Muscle of arm (tissue), 1 donor: ENCODE measurements at regions not wholly inside any gene's neighbourhood (a gene's known extent, or its start where the extent isn't known, plus 50 kb on each side); places are given as distances from the start of the nearest gene placed in this dataset.

Experiments used
- DNase-seq: peaks from one replicate; pipeline ENCODE4 v3.0.0-alpha.2; 2013

GRCh38 chr22:22802339-22802970 lies 85.2 kb upstream of the IGLL5 start:
- DNase-seq, result no peak

GRCh38 chr22:22803285-22803853 lies 84.2 kb upstream of the IGLL5 start:
- no peak for DNase-seq

GRCh38 chr22:22810018-22810427 lies 77.6 kb upstream of the IGLL5 start:
- DNase-seq, result no peak

GRCh38 chr22:22810471-22810870 lies 77.1 kb upstream of the IGLL5 start:
- no peak for DNase-seq

GRCh38 chr22:22811016-22812009 lies 76.3 kb upstream of the IGLL5 start:
- no peak for DNase-seq

- DNase-seq, result no peak
Observed at GRCh38 chr22:22812031-22812905, 75.3 kb upstream of the IGLL5 start.

- DNase-seq, result no peak
Observed at GRCh38 chr22:22813126-22814075, 74.2 kb upstream of the IGLL5 start.

GRCh38 chr22:22814666-22815396 lies 72.8 kb upstream of the IGLL5 start:
- no peak for DNase-seq

- no peak for DNase-seq
Observed at GRCh38 chr22:22815397-22816170, 72.0 kb upstream of the IGLL5 start.

- no peak for DNase-seq
Observed at GRCh38 chr22:22816171-22816514, 71.5 kb upstream of the IGLL5 start.

GRCh38 chr22:22816766-22817410 lies 70.7 kb upstream of the IGLL5 start:
- no peak for DNase-seq

- no peak for DNase-seq
Observed at GRCh38 chr22:22817468-22818201, 70.0 kb upstream of the IGLL5 start.

- DNase-seq, result no peak
Observed at GRCh38 chr22:22818202-22818538, 69.4 kb upstream of the IGLL5 start.

- DNase-seq, result no peak
Observed at GRCh38 chr22:22818861-22819855, 68.5 kb upstream of the IGLL5 start.

GRCh38 chr22:22820076-22820475 lies 67.5 kb upstream of the IGLL5 start:
- no peak for DNase-seq

- no peak for DNase-seq
Observed at GRCh38 chr22:22820626-22821025, 67.0 kb upstream of the IGLL5 start.

GRCh38 chr22:22821340-22821739 lies 66.3 kb upstream of the IGLL5 start:
- DNase-seq, result no peak
